Suppressor macrophage treated with lipopolysaccharide for 1 hour (primary cell): ENCODE measurements at regions not wholly inside any gene's neighbourhood (a gene's known extent, or its start where the extent isn't known, plus 50 kb on each side); places are given as distances from the start of the nearest gene placed in this dataset.

Experiments
- DNase-seq, 3 donors: peaks; one replicate each; pipeline ENCODE4 v3.0.0-alpha.2; 2020 to 2022

DNA sequence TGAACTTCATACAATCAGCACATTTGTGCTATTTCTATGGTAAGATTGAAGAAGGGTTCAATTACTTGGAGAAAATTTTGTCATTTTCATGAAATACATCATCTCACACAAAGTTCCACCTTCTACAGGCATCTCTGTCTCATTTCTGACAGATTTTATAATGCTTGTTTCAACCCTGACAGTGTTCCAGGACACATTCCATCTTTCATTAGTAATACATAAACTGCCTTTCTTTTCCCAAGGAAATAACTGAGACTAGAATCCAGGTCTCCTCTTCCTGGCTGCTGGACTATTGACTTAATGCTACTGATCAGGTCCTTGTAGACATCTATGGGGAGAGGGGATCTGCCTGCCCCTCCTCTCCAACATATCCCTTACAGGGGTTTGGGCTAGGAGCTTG, 70.1 kb upstream of the PLPP4 start:
- DNase-seq: no peak

- DNase-seq: no peak
These were observed 69.7 kb upstream of the PLPP4 start for GRCh38 chr10:120387326-120387725.

DNA sequence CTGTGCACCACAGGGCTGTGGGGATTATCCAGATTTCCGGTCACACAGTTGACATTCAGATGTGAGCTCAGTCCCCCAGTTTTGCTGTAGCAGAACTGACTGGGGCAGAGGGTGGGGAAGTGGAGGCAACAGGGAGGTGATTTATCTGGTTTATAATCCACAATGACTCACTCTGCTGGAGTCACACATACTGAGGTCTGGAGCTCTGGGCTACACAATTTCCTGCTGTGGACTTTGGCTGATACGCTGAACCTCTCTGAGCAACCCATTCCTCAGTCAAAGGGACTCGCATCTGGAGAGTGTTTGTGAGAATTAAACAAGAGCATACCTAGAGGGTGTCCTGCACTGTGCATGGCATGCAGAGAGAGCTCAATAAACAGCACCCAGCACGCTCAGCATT, 64.8 kb upstream of the PLPP4 start:
- no peak for DNase-seq

GRCh38 chr10:120392671-120393079, 64.4 kb upstream of the PLPP4 start:
- DNase-seq: no peak

- no peak for DNase-seq
These were observed 62.6 kb upstream of the PLPP4 start for GRCh38 chr10:120394446-120394845.

DNA sequence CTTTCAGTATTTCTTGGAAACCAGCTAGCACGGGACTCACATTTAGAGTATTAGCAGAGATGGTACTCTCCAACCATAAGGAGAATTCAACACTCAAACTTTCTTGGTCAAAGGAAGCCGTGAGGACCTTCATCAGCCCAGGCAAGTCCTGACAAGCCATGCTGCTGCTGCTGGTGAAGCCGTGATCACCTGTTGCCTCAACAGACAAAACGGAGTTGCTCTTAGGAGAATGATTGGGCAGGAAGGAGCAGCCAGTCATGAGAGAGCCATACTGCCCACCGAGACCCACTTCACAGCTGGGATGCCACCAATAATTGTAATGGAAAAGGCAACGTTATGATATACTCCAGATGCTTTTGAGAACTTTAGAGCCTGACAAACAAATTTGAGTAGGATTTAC, 60.8 kb upstream of the PLPP4 start:
- DNase-seq: no peak

GRCh38 chr10:120398180-120398579, 58.8 kb upstream of the PLPP4 start:
- DNase-seq: no peak

DNA sequence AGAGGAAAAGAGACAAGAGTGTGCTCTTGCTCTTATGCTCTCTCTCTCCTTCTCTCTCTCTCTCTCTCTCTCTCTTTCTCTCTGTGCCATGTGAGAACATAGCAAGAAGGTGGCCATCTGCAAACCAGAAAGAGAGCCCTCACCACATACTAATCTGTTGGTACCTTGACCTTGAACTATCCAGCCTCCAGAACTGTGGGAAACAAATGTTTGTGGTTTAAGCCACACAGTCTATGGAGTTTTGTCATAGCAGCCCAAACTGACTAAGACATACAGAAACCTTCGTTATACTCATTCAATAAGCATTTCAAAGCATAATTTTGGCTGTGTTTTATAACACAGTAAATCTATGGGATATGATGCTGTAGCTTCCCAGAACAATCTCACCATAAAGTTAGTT, 56.4 kb upstream of the PLPP4 start:
- DNase-seq: no peak

GRCh38 chr10:120402147-120402766, 54.8 kb upstream of the PLPP4 start:
- no peak for DNase-seq

GRCh38 chr10:120403109-120403508, 53.9 kb upstream of the PLPP4 start:
- DNase-seq: no peak

GRCh38 chr10:120406376-120406775, 50.7 kb upstream of the PLPP4 start:
- no peak for DNase-seq
